ENCODE measurements at regions not wholly inside any gene's neighbourhood (a gene's known extent, or its start where the extent isn't known, plus 50 kb on each side); places are given as distances from the start of the nearest gene placed in this dataset.
"Not testable (repeated sequence)": the region's sequence is repeated elsewhere in the genome, so short reads cannot be mapped to it uniquely, and the experiment has no call there.

- no peak for DNase-seq
These were observed 73.9 kb downstream of the LSM3 start for GRCh38 chr3:14252321-14253021.

DNA sequence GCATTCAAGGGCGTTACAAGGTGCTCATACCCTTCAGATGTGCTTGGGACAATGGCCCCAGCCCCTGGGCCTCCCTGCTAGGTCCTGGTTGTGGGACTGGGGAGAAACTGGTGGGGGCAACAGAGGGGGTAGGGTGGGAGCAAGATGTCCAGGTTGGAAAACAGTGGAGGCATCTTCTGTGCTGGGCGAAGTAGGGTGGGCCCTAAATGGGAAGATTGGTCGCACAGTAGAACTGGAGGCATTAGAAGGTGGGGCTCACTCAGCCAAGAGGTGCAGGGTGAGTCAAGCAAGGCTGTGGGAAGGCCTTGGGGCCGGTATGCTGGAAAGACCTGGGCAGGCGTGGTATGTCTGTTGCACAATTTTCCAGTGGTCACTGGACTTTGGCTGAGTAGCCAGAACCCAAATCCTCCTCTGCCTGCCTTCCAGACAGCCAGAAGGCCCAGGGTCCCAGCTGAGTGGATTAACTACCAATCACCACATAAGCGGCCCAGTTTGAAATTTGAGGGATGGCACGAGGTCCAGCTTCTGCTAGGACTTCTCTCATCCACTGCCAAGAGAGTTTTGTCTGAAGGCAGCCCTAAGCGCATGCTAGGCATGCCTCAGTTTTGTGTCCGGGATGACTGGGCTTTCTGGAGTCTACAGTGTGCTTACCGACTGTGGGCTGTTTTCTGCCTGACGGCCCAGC lies 74.5 kb downstream of the LSM3 start:
- no peak for DNase-seq

DNA sequence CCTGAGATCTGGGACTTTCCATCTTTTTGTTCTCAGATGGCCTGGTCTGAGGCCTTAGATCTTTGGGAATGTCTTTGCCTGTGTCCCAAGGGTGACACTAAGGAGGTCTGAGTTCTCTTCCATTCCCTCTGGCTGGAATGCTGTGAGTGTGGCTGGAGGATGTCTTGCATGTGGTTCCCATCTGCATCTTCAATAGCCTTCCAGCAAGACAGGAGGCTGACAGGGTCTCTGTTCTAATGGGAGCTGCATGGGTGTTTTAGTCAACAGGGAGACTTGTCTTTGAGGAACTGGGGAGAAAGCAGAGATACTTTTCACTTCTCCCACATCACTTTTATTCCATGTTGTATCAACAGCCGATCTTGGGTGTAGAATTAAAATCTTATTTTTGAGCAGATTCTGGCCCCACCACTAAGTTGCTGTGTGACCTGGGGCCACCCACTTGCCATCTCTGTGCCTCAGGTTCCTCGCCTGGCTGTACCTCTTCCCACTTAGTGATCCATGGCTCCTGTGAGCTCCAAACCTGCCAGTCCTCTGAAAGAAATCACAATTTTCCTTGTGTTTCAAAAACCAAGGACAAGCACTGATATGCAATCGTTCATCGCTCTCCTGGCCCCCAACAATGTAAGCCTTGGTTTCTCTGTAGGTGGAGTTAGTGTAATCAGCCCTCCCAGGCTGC lies 75.2 kb downstream of the LSM3 start:
- DNase-seq, result no peak

DNA sequence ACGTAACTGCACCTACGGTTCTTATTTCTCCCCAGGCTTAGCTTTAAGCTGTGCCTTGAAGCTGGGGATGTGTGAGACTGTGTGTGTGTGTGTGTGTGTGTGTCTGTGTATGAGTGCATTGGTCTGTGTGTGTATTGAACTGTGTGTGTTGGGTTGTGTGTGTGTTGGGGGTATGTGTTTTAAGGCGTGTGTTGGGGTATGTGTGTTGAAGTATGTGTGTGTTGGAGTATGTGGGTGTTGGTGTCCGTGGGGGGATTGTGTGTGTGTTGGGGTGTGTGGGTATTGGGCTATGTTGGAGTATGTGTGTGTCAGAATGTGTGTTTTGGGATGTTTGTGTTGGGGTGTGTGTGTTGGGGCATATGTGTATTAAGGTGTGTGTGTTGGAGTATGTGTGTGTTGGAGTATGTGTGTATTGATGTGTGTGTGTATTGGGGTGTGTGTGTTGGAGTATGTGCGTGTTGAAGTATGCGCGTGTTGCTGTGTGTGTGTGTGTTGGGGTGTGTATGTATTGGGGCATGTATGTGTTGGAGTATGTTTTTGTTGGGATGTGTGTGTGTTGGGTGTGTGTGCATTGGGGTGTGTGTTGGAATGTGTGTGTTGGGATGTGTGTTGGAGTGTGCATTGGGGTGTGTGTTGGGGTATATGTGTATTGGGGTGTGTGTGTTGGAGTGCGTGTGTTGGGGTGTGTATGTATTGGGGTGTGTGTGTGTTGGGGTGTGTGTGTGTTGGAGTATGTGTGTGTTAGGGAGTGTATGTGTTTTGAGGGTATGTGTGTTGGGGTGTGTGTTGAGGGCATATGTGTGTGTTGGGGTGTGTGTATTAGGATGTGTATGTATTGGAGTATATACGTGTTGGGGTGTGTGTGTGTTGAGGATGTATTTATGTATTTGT lies 76.4 kb downstream of the LSM3 start:
- no peak for DNase-seq

GRCh38 chr3:14256046-14256445 lies 77.4 kb downstream of the LSM3 start:
- no peak for DNase-seq

- no peak for DNase-seq
These were observed 78.1 kb downstream of the LSM3 start for GRCh38 chr3:14256561-14257342.

GRCh38 chr3:14258906-14259904 lies 80.6 kb downstream of the LSM3 start:
- DNase-seq, result no peak

GRCh38 chr3:14260463-14260862 lies 81.8 kb downstream of the LSM3 start:
- DNase-seq, result no peak

DNA sequence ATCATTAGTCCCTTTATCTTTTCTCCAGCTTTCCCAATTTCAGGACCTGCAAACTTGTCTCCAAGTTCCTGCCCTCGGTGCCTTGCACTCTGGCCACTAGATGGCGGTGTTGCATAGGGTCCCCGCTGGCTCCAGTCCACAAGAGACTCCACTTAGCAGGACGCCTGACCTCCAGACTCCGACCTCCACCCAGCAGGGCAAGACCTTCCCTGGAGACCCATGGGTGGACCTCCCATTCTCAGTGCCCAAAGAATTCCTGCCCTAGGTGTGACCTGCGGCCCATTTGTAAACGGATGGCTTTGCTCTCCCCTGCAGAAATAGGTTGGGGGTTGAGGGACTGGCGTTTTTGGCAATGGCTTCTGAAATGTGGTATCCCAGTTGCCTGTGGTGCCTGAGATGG lies 82.6 kb downstream of the LSM3 start:
- DNase-seq, result peak; percentile 43

DNA sequence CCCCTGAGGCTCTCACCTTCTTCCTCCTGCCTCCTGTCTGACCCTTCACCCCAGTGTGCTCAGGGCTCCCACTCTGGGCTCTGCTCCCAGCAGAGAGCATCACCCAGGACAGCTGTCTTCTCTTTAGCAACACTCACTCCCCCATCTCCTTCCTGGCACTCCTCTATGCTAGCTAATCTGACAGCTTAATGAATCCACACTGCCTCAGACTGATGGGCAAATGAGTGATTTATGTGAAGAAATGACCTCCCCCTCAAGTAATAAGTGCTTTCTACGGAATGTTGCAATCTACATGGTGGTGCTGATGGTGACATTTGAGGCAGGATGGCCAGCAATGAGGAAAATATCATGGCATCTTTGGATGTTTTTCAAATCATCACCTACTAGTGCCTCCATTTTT lies 83.6 kb downstream of the LSM3 start:
- no peak for DNase-seq

- no peak for DNase-seq
These were observed 84.2 kb downstream of the LSM3 start for GRCh38 chr3:14262867-14263266.

DNA sequence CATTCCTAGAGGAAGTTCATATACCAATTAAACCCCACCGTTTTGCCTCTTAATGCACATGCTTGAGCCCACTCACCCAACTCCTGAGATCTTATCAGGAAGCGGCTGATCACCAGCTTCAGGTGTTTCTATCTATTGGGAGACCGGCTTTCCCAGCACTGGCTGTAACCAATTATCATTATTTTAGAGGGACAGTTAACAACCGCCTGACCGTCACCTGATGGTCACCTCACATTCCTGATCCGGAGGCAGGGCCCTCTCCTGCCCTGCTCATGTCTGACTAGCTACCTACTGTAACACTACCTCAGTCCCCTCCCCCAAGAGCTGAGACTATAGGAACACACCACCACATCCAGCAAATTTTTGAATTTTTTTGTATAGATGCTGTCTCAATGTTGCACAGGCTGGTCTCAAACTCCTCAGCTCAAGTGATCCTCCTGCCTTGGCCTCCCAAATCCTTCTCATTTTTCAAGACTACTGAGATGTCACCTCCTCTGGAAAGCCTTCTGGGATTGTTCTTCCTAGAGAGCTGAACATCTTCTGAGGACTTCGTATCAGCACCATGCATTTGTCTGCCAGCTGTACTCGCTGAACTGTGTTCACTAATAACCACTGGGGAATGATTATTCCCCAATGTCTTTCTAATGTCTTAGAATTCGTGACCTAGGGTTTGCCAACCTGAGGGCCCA lies 84.8 kb downstream of the LSM3 start:
- DNase-seq, result no peak

- DNase-seq, result peak; percentile 6
These were observed 86.8 kb downstream of the LSM3 start for GRCh38 chr3:14265246-14265962.

DNA sequence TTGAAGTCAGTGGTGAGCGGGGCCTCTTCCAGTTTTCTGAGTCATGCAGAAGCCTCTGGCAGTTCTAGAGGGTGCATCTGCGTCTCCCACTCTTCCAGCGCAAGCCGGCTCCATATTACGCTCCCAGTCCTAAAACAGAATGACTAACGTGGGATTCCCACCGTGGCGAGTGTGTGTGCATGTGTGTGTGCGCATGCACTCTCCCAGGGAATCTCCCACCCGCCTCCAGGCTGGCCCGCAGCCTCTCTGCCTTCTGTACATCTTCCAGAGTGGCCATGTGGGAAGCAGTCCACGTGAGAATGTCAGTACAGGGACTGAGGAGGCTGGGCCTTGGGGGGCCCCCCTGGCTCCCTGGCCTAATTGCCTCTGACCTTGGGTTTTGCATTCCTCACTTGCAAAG lies 87.7 kb downstream of the LSM3 start:
- DNase-seq, result no peak

GRCh38 chr3:14267976-14268375 lies 89.4 kb downstream of the LSM3 start:
- DNase-seq, result no peak

- DNase-seq, result no peak
These were observed 90.3 kb downstream of the LSM3 start for GRCh38 chr3:14268897-14269296.

GRCh38 chr3:14272041-14272958 lies 93.7 kb downstream of the LSM3 start:
- not testable (repeated sequence) for DNase-seq

DNA sequence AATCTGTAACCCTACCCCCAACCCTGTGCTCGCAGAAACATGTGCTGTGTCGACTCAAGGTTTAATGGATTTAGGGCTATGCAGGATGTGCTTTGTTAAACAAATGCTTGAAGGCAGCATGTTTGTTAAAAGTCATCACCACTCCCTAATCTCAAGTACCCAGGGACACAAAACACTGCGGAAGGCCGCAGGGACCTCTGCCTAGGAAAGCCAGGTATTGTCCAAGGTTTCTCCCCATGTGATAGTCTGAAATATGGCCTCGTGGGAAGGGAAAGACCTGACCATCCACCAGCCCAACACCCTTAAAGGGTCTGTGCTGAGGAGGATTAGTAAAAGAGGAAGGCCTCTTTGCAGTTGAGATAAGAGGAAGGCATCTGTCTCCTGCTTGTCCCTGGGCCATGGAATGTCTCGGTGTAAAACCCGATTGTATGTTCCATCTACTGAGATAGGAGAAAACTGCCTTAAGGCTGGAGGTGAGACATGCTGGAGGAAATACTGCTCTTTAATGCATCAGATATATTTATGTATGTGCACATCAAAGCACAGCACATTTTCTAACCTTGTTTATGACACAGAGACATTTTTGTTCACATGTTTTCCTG lies 94.4 kb downstream of the LSM3 start:
- DNase-seq, result not testable (repeated sequence)

All from NCI-H1092 treated with DMSO at 0.1 percent for 48 hours (cell line).